Thoracic aorta (tissue), 2 donors: ENCODE measurements at regions not wholly inside any gene's neighbourhood (a gene's known extent, or its start where the extent isn't known, plus 50 kb on each side); places are given as distances from the start of the nearest gene placed in this dataset.

Source experiments
- ATAC-seq: fragments of 150-250 bp; one replicate; pipeline ENCODE4 v1.8.0; 2017; ENCODE audit warnings: low read depth; ENCODE audit not compliant: insufficient number of reproducible peaks, low FRiP score
- DNase-seq: peaks from one replicate; pipeline ENCODE4 v3.0.0-alpha.2; 2020; ENCODE audit warnings: low spot score
- H3K27ac ChIP-seq, 2 donors: fragments of 200-600 bp; sonication (generic); 1 replicate in 1 of 2; 2 replicates in 1 of 2; pipeline ENCODE4 v1.5.1; 2016; ENCODE audit warnings: mild to moderate bottlenecking in 2 of 2, moderate library complexity in 2 of 2
- H3K27me3 ChIP-seq: fragments of 200-600 bp; sonication (generic); replicated peaks from 2 replicates; pipeline ENCODE4 v1.6.0; 2016; ENCODE audit warnings: mild to moderate bottlenecking; ENCODE audit not compliant: insufficient read depth
- H3K36me3 ChIP-seq: fragments of 200-600 bp; sonication (generic); one replicate; pipeline ENCODE4 v1.5.1; 2016
- H3K4me1 ChIP-seq, 2 donors: fragments of 200-600 bp; sonication (generic); 1 replicate in 1 of 2; 2 replicates in 1 of 2; pipeline versions ENCODE4 v1.5.1 to v1.6.0; 2016; ENCODE audit warnings: low read depth in 2 of 2, mild to moderate bottlenecking in 1 of 2; ENCODE audit not compliant: control insufficient read depth in 1 of 2
- H3K4me3 ChIP-seq: fragments of 200-600 bp; sonication (generic); 2 replicates; pipeline ENCODE4 v1.5.1; 2016; ENCODE audit warnings: mild to moderate bottlenecking
- H3K9me3 ChIP-seq: fragments of 200-600 bp; sonication (generic); 2 replicates; pipeline ENCODE4 v1.5.1; 2016
- TF ChIP-seq, protein P1 (sequence below): fragments of 200-600 bp; sonication (generic); IDR thresholded peaks from one replicate; pipeline ENCODE4 v1.5.1; 2019; ENCODE audit warnings: antibody characterized with exemption

DNA sequence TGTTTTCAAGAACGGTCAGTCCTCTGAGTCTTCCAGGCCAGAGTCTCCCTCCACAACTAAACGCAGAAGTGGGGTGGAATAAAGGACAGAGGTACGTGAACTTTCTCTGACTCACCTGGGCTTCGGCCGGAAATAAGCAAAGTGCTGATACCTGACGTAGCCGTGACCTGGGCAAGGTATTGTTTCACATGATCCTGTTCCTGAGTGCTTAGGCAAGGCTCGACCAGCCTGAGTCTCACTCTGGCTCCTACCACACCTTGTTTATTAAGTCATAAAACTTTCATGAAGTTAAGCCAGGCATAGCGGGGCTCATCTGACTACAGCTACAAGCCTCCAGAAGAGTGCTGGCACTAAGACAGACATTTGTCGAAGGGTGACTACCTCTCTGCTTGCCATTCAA is 327.5 kb downstream of the SETD4 start:
- H3K36me3 ChIP-seq, result no peaks in the 10 kb centered on the region
- DNase-seq, result no peak

DNA sequence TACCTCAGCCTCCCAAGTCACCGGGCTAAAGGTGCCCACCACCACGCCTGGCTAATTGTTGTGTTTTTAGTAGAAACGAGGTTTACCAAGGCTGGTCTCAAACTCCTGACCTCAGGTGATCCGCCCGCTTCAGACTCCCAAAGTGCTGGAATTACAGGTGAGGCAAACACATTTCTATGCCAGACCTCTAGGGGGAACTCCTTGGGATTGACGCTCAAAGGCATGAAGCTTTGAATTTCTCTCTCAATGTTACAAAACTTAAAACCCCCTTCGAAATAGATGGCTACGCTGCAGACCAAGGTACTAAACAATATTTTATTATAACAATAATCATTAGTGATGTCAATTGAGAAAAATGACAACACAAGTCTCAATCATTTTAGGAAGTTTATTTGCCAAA is 330.0 kb downstream of the SETD4 start:
- ATAC-seq (no peak), DNase-seq (no peak)
- Histone ChIP-seq H3K27ac (no peak overlapping the region), H3K36me3 (no peaks in the 10 kb centered on the region), H3K4me3 (no peak overlapping the region), H3K4me1 (no peaks in the 10 kb centered on the region), H3K27me3 (no peaks in the 10 kb centered on the region), H3K9me3 (no peaks in the 10 kb centered on the region)
- TF ChIP-seq, protein P1, sequence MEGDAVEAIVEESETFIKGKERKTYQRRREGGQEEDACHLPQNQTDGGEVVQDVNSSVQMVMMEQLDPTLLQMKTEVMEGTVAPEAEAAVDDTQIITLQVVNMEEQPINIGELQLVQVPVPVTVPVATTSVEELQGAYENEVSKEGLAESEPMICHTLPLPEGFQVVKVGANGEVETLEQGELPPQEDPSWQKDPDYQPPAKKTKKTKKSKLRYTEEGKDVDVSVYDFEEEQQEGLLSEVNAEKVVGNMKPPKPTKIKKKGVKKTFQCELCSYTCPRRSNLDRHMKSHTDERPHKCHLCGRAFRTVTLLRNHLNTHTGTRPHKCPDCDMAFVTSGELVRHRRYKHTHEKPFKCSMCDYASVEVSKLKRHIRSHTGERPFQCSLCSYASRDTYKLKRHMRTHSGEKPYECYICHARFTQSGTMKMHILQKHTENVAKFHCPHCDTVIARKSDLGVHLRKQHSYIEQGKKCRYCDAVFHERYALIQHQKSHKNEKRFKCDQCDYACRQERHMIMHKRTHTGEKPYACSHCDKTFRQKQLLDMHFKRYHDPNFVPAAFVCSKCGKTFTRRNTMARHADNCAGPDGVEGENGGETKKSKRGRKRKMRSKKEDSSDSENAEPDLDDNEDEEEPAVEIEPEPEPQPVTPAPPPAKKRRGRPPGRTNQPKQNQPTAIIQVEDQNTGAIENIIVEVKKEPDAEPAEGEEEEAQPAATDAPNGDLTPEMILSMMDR, result no peak

More for the DNA sequence above, 327.5 kb downstream of the SETD4 start:
- H3K27me3 ChIP-seq, result no peaks in the 10 kb centered on the region
- H3K9me3 ChIP-seq, result no peaks in the 10 kb centered on the region
- peaks cover 6 to 7% of the 10 kb centered on the region in 2 donors for H3K4me1 ChIP-seq
- no peak for ATAC-seq
- H3K4me3 ChIP-seq, result no peak overlapping the region
- TF ChIP-seq, protein P1, result no peak
- no peak overlapping the region for H3K27ac ChIP-seq

DNA sequence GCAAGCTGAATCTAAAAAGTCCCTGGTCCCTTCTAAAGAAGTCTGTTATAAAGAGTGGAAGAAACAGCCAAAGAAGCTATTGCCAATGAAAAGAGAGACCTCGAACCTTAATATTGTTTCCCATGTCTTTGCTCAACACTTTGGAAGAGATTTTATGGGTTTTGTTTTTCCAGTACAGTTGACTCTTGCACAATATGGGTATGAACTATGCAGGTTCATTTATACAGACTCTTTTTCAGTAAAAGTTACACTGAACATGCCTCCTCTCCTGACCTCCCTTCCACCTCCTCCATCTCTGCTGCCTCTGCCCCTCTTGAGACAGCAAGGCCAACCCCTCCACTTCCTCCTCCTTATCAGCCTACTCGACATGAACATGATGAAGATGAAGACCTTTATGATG is 332.5 kb downstream of the SETD4 start:
- TF ChIP-seq, protein P1, result no peak
- Histone ChIP-seq H3K36me3 (no peaks in the 10 kb centered on the region), H3K27ac (no peak overlapping the region), H3K27me3 (no peaks in the 10 kb centered on the region), H3K9me3 (no peaks in the 10 kb centered on the region), H3K4me1 (no peaks in the 10 kb centered on the region), H3K4me3 (no peak overlapping the region)
- DNase-seq, result no peak
- ATAC-seq, result no peak

DNA sequence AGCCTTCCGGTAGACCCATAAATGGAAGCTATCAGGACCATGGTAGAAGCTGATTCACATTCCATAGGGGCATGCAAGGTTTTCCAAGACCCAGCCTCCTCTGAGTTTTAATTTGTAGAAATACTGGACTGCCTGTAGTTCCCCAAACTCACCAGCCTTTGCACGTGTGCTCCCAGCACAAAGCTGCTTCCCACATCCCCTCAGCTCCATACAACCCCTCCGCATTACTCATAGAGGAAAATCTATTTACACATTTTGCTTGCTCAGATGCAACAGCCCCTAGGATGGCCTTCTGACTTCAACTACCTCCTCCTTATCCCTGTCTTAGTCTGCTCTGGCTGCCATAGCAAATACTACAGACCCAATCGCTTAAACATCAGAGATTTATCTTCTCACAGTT is 336.2 kb downstream of the SETD4 start:
- TF ChIP-seq, protein P1, result no peak
- H3K4me1 ChIP-seq, result peaks cover 14 to 20% of the 10 kb centered on the region in 2 donors
- no peak for DNase-seq

DNA sequence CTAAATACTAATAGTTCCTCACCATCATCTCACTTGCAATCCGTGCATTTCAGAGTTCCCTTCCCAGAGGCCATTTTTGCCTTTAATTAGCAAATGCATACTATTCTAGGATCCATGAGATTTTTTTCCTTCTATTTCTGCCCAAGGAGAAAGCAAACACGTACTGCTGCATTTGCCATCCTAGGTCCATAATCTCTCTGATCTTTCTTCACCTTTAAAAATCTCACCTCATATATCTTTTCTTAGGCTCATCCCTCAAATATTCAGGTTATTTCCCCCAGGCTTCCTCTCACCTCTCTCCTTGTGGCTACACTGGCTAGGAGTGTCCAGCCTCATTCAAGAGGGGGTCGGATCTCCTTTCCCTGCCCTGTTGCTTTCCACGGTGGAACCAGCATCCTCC is 338.6 kb downstream of the SETD4 start:
- no peak overlapping the region for H3K4me3 ChIP-seq

More for the DNA sequence above, 336.2 kb downstream of the SETD4 start:
- H3K27me3 ChIP-seq, result no peaks in the 10 kb centered on the region
- ATAC-seq, result no peak
- H3K27ac ChIP-seq, result no peak overlapping the region
- H3K9me3 ChIP-seq, result no peaks in the 10 kb centered on the region
- H3K4me3 ChIP-seq, result no peak overlapping the region
- H3K36me3 ChIP-seq, result no peaks in the 10 kb centered on the region

More for the DNA sequence above, 338.6 kb downstream of the SETD4 start:
- peaks cover 14 to 20% of the 10 kb centered on the region in 2 donors for H3K4me1 ChIP-seq
- no peak for DNase-seq
- H3K27me3 ChIP-seq, result no peaks in the 10 kb centered on the region
- no peaks in the 10 kb centered on the region for H3K9me3 ChIP-seq
- no peaks in the 10 kb centered on the region for H3K36me3 ChIP-seq
- no peak for ATAC-seq
- TF ChIP-seq, protein P1, result no peak
- H3K27ac ChIP-seq, result no peak overlapping the region
